IPS-18a (cell line): ENCODE measurements at regions not wholly inside any gene's neighbourhood (a gene's known extent, or its start where the extent isn't known, plus 50 kb on each side); places are given as distances from the start of the nearest gene placed in this dataset.

Source experiments
- H3K27ac ChIP-seq: one replicate; pipeline ENCODE4 v1.5.1; 2013; ENCODE audit warnings: low read length
- H3K27me3 ChIP-seq: one replicate; pipeline ENCODE4 v1.6.1; 2013; ENCODE audit warnings: mild to moderate bottlenecking, low read length; ENCODE audit not compliant: control insufficient read depth, insufficient read depth
- H3K36me3 ChIP-seq: one replicate; pipeline ENCODE4 v1.6.1; 2013; ENCODE audit warnings: low read depth, low read length; ENCODE audit not compliant: control insufficient read depth
- H3K4me1 ChIP-seq: one replicate; pipeline ENCODE4 v1.6.1; 2013; ENCODE audit warnings: low read depth, low read length; ENCODE audit not compliant: control insufficient read depth
- H3K4me3 ChIP-seq: one replicate; pipeline ENCODE4 v1.5.1; 2013; ENCODE audit warnings: low read length
- H3K9ac ChIP-seq: one replicate; pipeline ENCODE4 v1.6.1; 2013; ENCODE audit warnings: mild to moderate bottlenecking, low read length, moderate library complexity
- H3K9me3 ChIP-seq: one replicate; pipeline ENCODE4 v1.6.1; 2013; ENCODE audit warnings: low read depth, low read length; ENCODE audit not compliant: control insufficient read depth

GRCh38 chr17:79141578-79142355 lies 67.1 kb downstream of the ENGASE start:
- H3K27me3 ChIP-seq: no peaks in the 10 kb centered on the region
- H3K9me3 ChIP-seq: no peaks in the 10 kb centered on the region
- no peaks in the 10 kb centered on the region for H3K36me3 ChIP-seq
- no peak overlapping the region for H3K27ac ChIP-seq
- H3K9ac ChIP-seq: no peak overlapping the region
- H3K4me1 ChIP-seq: no peaks in the 10 kb centered on the region
- no peak overlapping the region for H3K4me3 ChIP-seq

- Histone ChIP-seq H3K4me3 (no peak overlapping the region), H3K4me1 (no peaks in the 10 kb centered on the region), H3K9ac (no peak overlapping the region), H3K9me3 (no peaks in the 10 kb centered on the region), H3K36me3 (no peaks in the 10 kb centered on the region), H3K27me3 (no peaks in the 10 kb centered on the region), H3K27ac (no peak overlapping the region)
Measured at GRCh38 chr17:79138826-79139225, 64.2 kb downstream of the ENGASE start.

GRCh38 chr17:79137789-79138165 lies 63.2 kb downstream of the ENGASE start:
- Histone ChIP-seq H3K27ac (no peak overlapping the region), H3K4me3 (no peak overlapping the region), H3K4me1 (no peaks in the 10 kb centered on the region), H3K27me3 (no peaks in the 10 kb centered on the region), H3K9me3 (no peaks in the 10 kb centered on the region), H3K9ac (no peak overlapping the region), H3K36me3 (no peaks in the 10 kb centered on the region)

- H3K9ac ChIP-seq: no peak overlapping the region
- no peak overlapping the region for H3K4me3 ChIP-seq
- H3K27me3 ChIP-seq: no peaks in the 10 kb centered on the region
- no peak overlapping the region for H3K27ac ChIP-seq
- H3K4me1 ChIP-seq: no peaks in the 10 kb centered on the region
- H3K36me3 ChIP-seq: no peaks in the 10 kb centered on the region
- no peaks in the 10 kb centered on the region for H3K9me3 ChIP-seq
Measured at GRCh38 chr17:79137015-79137788, 62.6 kb downstream of the ENGASE start.

GRCh38 chr17:79136596-79136995 lies 62.0 kb downstream of the ENGASE start:
- Histone ChIP-seq H3K9ac (no peak overlapping the region), H3K27me3 (no peaks in the 10 kb centered on the region), H3K36me3 (no peaks in the 10 kb centered on the region), H3K4me3 (no peak overlapping the region), H3K4me1 (no peaks in the 10 kb centered on the region), H3K9me3 (no peaks in the 10 kb centered on the region), H3K27ac (no peak overlapping the region)
